ENCODE measurements at regions not wholly inside any gene's neighbourhood (a gene's known extent, or its start where the extent isn't known, plus 50 kb on each side); places are given as distances from the start of the nearest gene placed in this dataset.

GRCh38 chr5:3221432-3221831 lies 374.2 kb upstream of the IRX1 start:
- Histone ChIP-seq H2AFZ (ENCODE audit: control insufficient read depth, low read depth, low read length) (no peak overlapping the region), H3K4me2 (ENCODE audit: control insufficient read depth, insufficient read depth) (no peak overlapping the region), H3K27ac (ENCODE audit: control insufficient read depth, insufficient read depth) (no peak overlapping the region), H3K4me1 (ENCODE audit: control insufficient read depth, insufficient read depth, low read length) (no peaks in the 10 kb centered on the region), H3K79me2 (ENCODE audit: control insufficient read depth, insufficient read depth, low read length) (no peaks in the 10 kb centered on the region), H4K20me1 (ENCODE audit: control insufficient read depth, insufficient read depth) (no peaks in the 10 kb centered on the region), H3K36me3 (ENCODE audit: control insufficient read depth in 2 of 2, insufficient read depth in 2 of 2, low read length in 1 of 2) (no peaks in the 10 kb centered on the region), H3K4me3 (no peak overlapping the region), H3K27me3 (replicated peaks in 1 of 2; ENCODE audit: control insufficient read depth in 2 of 2, insufficient read depth in 2 of 2, low read length in 1 of 2) (no peaks in the 10 kb centered on the region), H3K9ac (ENCODE audit: control insufficient read depth, insufficient read depth, low read length) (no peak overlapping the region), H3K9me3 (replicated peaks; ENCODE audit: control insufficient read depth, insufficient read depth, low read length) (no peaks in the 10 kb centered on the region; the same call in 2 of the 3 replicates)
- RAD21 ChIA-PET (ENCODE audit: unreplicated experiment), result no interaction called here
- intact Hi-C loops (cut with micrococcal nuclease; ENCODE audit: unreplicated experiment), result no loop called here
- CTCF ChIA-PET, result no interaction called here
- BruUV-seq (replicated peaks), result no TSS peak
- in situ Hi-C loops (cut with MboI), result no loop called here
- POLR2A ChIA-PET, result no interaction called here
- ATAC-seq (no peak), DNase-seq (ENCODE audit: low read depth, low spot score) (no peak), FAIRE-seq (no peak)
- 28% methylated on average over 7 of the region's 9 CpGs for WGBS (ENCODE audit: insufficient coverage, insufficient replicate concordance, low lambda C conversion rate, missing lambda C conversion rate)
- SMC1A ChIA-PET (ENCODE audit: uncharacterized antibody, unreplicated experiment), result no interaction called here
- TF ChIP-seq HDAC2 (IDR thresholded peaks at IDR 0.05) (no peak), USF2 (IDR thresholded peaks at IDR 0.05; ENCODE audit: borderline replicate concordance, low read depth, low read length) (no peak), TCF12 (IDR thresholded peaks at IDR 0.05; ENCODE audit: low read depth, low read length) (no peak), CEBPZ (IDR thresholded peaks at IDR 0.05; ENCODE audit: low read depth, low read length) (no peak), ZBTB11 (CRISPR knock-in tag; IDR thresholded peaks at IDR 0.05) (no peak), USF1 (IDR thresholded peaks at IDR 0.05; ENCODE audit: borderline replicate concordance, extremely low read length, insufficient read depth, low read depth, low read length) (no peak), JUNB (IDR thresholded peaks at IDR 0.05) (no peak), MTA3 (IDR thresholded peaks at IDR 0.05; ENCODE audit: borderline replicate concordance, low read length) (no peak), EED (IDR thresholded peaks at IDR 0.05; ENCODE audit: low read depth) (no peak), SMAD5 (IDR thresholded peaks at IDR 0.05; ENCODE audit: low read depth) (no peak), ETV6 (conservative IDR thresholded peaks at IDR 0.05 in 1 of 2, IDR thresholded peaks at IDR 0.05 in 1 of 2; ENCODE audit: borderline replicate concordance in 1 of 2, low read depth in 1 of 2) (no peak), TBL1XR1 (IDR thresholded peaks at IDR 0.05; ENCODE audit: low read depth, low read length) (no peak), IRF4 (IDR thresholded peaks at IDR 0.05; ENCODE audit: low read depth, low read length) (no peak), GABPA (IDR thresholded peaks at IDR 0.05; ENCODE audit: low read depth) (no peak), RUNX3 (IDR thresholded peaks at IDR 0.05; ENCODE audit: low read length) (no peak), ATF2 (IDR thresholded peaks at IDR 0.05; ENCODE audit: low read length) (no peak)
